GM21786 (cell line): ENCODE measurements at regions not wholly inside any gene's neighbourhood (a gene's known extent, or its start where the extent isn't known, plus 50 kb on each side); places are given as distances from the start of the nearest gene placed in this dataset.
"Not testable (repeated sequence)": the region's sequence is repeated elsewhere in the genome, so short reads cannot be mapped to it uniquely, and the experiment has no call there.

ENCODE experiments used
- ATAC-seq: cut with Tn5 transposase; IDR thresholded peaks from one replicate; pipeline ENCODE4 v1.9.1; 2021; ENCODE audit not compliant: unreplicated experiment

DNA sequence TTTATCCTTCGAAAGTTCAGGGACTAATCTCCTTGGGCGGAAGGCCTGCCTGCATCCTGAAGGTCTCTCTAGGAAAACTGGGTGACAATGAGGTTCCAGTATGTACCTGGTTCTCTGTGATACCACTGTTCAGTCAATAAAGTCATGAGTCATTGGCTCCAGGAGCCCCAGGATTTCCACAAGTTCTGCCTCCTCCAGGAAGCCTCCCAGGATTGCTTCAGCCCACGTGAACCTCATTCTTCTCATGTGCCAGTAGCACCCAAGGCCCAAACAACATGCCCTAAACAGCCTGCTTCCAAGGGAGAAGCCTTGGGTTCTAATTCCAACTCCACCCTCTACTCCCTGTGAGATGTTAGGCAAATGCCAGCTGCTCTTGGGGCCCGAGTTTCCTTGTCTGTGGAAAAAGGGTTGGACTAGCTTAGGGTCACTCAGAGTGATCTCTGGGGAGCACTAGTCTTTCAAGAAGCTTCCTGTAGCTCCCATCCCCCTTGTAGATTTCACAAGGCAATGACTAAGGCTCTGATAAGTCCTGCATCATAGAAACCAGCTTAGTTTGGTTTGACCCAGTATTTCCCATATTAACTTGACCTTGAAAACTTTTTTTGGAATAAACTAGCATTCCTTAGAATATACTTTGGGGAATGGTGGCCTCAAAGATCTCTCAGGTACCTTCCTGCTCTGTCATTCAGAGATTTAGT, 118.3 kb upstream of the ATP2B2 start:
- no peak for ATAC-seq

DNA sequence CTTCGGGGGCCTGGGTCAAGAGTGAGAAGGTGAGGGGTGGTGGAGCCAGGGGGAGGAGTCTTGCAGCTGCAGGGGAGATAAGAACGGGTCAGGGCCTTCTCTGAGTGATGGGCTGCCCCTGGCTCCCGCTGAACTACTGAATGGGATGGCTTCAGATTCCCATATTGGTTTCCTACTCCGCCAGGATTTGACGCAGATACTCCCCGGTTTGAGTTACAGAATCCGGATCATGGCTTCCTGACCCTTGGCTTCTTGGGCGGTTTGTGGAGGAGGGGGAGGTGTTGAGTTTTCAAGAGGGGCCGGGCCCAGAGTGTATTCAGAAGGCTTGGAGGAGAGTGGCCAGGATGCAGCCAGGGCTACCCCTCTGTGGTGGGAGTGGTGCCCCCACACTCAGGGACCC, 119.9 kb upstream of the ATP2B2 start:
- no peak for ATAC-seq

DNA sequence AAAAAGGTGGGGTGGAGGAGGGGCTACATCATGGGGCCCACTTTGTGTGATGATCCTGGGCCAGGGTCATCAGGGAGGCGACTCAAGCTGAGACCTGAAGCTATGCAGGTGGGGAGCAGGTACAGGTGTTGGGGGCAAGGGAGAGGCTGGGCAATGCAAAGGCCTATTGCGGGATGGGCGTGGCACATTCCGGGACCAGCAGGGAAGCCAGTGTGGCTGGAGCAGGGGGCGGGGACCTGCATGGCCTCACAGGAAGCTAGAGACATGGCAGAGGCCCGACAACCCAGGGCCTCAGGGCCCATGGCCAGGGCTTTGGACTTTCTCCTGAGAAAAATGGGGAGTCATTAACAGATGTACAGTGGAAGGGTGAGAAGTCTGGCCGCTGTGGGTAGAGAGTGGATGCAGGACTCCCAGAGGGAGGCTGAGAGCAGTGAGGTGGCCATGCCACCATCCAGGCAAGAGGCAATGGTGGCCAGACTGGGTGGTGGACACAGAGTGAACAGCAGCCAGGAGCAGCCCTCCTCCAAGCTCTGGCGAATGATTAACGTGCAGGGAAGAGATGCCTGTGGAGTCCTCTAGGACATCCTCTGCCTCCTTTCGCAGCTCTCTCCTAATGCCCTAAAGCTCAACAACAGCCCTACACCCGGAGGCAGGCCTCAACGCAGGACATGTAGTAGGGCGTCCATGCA, 122.6 kb upstream of the ATP2B2 start:
- ATAC-seq, result no peak

DNA sequence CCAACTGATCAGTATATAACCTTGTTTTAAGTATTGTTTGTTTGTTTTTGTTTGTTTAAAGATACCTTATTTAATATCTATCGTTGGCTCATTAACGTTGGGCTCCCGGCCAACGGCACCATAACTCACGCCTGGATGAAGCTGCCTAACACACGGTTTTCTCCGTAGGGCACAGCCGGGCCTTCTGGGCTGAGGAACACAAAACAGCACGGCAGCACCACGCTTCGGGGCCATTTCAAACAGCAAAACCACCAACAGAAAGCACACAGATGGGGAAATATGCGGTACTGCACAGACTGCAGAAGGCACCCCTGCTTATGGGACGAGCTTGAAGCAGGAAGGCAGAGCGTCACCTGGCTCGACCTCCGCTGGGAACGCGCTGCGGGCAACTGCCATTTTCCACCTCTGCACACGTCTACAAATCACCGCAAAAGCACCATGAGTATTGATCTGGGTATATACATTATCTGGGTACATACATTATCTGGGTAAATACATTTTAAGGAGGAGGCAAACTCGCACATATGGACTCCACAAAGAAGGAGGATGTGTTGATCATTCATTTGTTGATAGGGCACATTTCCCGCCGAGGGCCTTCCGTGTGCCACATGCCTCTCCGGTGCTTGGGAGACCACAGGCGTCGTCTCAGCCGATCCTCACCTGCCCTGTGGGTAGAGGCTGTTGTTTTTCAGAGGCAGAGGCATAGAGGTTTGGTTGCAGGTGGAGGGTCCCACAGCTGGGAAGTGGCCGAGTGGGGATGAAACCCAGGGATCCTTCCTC, 123.7 kb upstream of the ATP2B2 start:
- no peak for ATAC-seq

DNA sequence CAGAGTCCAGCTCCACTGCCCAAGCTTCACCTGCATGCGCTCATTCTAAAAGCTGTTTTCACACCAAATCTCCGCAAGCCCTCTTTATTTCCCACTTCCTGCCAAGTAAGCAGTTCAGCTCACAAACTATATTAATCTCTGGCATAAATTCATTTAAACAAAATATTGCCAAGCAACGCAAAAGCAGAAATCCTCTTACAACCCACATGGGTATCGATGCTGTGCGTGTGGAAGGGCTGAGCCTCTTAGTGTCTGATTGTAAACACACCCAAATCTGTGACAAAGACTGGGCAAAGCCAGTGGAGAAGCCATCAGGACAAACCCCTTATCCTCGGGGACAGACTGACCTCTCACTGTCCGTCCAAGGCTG, 124.3 kb upstream of the ATP2B2 start:
- ATAC-seq, result no peak

DNA sequence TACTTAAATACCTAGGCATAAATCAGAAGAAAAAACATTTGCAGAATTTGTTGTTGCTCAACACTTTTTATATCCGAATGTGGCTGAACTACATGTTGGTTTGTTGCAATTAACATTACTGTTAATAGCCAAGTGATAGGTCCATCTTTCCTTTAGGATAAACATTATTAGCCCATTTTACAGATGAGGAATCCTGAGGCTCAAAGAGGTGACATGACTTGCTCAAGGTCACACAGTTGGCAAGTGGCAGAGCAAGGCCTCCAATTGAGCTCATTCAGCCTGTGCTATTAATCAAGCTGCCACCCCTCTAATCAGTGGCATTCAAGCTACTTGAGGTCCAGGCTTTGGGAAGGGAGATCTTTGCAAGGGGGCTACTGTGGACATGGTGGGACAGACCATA, 125.8 kb upstream of the ATP2B2 start:
- no peak for ATAC-seq

DNA sequence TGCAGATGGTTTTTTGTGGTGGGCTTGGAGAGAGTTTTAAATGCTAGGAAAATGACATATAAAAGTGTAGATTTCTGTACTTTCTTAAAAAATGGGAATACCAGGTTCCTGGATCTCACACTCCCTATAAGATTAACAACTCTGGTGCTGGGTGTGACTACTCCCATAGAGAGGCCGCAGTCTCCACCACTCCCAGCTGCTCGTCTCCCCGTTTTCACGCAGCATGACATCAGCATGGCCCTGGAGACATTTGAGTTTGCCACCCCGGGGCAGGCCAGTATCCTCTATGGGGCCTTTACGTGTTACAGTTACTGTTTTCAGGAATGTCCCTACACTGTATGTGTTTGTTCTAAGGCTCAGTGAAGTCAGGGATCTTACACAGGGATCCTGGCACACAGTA, 126.7 kb upstream of the ATP2B2 start:
- no peak for ATAC-seq

DNA sequence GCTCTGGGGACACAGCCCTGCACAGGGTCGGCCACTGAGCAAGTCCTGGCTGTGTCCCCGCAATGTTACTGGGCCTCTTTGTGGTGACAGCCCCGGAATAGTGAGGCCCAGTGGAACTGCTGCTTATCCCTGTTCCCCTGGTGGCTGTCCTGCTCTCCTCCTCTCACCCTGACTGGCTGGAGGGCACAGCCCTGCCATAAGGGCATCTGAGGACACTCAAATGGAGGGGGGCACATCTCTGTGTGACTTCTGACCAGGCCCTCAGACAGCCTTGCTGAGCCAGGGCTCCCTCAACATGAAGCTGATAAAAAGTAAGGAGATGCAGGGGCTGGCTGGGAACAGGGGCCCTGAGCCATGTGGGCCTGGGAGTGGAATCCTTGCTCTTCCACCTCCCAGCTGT, 127.4 kb upstream of the ATP2B2 start:
- no peak for ATAC-seq

DNA sequence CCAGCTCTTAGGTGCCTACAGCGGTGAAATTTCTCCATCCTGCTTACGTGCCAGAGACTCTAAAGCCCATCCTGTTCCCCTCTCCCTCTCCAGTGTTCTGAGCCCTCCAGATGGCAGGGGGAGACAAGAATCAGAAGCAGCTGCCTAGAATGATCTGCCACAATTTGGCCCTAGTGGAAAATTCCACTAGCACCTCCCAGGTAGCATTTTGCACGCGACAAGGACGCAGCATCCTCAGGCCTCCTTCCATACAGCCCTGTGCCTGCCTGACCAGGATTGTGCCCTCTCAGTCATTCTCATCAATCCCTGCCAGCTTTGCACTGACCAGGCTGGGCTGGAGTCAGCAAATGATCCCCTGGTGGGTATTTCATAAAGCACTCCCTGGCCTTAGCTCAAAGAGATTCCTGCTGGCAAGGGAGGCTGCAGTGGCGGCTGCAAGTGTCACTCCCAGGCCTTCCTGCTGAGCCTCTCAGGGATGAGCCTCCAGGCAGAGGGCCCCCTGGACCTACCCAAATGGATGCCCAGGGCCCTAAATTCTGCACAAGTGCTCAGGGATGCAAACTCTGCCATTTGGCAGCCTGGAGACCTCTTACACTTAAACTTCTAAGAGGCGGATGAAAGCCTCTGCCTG, 130.2 kb upstream of the ATP2B2 start:
- ATAC-seq, result no peak

DNA sequence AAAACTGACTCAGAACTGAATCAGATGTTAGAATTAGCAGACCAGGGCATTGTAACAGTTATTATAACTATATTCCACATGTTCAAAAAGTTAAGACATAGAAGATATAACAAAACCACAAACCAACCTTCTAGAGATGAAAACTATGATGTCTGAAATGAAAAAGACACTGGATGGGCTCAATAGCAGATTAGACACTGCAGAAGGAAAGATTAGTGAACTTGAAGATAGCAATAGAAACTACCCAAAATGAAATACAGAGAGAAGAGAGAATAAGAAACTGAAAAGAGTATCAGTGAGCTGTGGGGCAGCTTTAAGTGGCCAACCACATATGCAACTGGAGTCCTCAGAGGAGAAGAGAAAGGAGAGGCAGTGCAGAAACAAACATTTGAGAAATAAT, 132.0 kb upstream of the ATP2B2 start:
- no peak for ATAC-seq

DNA sequence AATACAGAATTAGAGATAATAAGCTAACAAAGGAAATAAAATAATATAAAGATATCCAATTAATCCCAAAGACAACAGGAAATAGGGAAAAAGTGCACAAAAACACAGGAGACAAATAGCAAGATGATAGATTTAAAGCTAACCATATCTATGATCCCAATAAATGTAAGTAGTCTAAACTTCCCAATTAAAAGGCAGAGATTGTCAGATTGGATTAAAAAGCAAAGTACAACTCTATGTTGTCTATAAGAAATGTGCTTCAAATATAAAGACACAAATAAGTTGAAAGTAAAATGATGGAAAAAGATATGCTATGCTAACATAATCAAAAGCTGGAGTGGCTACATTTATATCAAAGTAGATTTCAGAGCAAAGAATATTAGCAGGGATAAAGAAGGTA, 133.1 kb upstream of the ATP2B2 start:
- no peak for ATAC-seq

DNA sequence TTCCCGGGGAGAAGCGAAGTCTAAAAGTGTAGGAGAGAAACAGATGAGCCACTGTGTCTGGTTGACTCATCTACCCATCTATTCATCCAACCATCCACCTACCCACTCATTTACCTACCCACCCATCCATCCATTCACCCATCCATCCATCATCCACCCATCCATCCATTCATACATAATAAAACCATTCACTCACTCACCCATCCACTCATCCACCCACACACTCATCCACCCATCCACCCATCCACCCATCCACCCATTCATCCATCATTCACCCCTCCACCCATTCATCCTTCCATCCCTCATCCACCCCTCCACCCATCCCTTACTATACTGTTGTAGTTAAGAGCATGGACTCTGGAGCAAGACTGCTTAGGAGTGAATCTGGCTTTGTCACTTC, 136.4 kb upstream of the ATP2B2 start:
- ATAC-seq, result no peak

DNA sequence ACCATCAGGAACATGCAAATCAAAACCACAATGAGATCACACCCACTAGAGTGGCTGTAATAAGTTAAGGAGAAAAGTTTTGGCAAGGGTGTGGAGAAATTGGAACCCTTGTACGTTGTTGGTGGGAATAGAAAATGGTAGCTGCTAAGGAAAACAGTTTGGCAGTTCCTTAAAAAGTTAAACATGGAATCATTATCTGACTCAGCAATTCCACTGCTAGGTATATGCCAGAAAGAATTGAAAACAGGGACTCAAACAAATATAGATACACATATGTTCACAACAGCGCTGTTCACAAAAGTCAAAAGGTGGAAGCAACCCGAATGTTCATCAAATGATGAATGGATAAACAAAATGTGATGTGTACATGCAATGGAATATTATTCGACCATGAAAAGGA, 138.8 kb upstream of the ATP2B2 start:
- ATAC-seq, result no peak

DNA sequence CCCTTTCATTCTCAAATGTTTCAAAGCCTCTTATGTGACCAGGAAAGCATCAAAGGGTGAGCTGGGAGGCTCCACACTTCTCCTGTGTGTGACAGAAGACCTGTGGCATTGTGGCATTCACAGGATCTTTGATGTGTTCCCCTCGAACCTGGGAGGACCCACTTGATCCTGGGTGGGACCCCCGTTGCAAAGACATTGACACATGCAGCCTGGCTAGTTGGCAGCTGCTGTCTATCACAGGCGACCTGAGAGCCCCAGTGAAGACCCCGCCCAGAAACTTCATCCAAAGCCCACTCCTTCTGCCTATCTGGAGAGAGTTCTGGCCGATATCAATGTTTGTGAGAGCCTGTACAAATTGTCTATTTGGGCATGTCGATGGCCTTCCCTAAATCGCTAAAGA, 140.4 kb upstream of the ATP2B2 start:
- ATAC-seq, result no peak

DNA sequence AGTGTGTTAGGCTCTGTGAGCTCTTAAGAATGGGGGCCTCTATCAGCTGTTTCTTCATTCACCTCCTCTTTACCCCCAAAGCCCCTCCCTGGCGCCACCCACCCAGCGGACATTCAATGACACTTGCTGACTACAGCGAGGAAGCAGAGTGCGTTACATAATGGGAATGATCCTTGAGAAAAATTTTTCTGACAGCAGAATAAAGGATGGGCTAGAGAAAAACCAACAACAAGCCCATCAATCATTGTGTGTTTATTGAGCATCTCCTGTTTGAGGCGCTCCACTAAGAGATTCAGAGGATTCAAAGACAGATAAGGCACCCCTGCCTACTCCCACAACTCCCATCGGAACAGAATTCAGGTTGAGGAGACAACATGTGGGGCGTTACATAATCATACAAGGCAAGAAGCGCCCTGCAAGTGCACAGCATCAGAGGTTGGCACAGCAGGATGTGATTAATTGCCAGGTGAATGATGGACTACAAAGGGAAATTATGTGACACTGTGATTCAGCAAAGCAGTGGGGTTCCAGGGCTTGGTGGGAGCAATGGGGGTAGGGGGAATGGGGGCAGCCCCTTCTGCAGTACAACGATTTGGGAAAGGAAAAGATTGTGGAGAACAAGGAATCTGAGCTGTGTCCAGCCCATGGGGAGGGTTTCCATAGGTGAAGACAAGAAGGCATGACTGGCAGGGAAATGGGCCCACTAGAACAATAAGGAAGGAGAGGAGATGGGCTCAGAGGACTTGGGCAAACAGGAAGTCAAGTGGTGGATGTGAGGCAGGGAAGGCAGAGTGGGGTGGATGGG, 141.3 kb upstream of the ATP2B2 start:
- no peak for ATAC-seq

DNA sequence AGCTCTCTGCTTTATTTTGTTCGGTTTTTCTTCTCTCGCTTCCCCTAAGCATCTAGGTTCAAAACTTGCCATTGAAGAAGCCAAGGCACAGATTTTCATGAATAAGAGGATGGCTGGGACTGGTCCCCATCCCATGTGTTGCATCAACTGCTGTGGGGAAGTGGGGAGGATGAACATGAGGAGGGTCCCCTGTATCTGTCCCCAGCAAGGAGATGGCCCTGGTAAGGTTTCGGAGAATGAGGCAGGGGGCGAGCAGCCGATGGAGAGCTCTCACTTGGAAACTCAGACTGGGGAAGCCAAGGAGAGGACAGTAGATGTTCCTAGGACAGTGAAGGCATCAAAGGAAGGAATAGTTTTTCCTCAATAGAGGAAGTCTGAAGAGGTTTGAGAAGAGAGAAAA, 142.0 kb upstream of the ATP2B2 start:
- no peak for ATAC-seq

DNA sequence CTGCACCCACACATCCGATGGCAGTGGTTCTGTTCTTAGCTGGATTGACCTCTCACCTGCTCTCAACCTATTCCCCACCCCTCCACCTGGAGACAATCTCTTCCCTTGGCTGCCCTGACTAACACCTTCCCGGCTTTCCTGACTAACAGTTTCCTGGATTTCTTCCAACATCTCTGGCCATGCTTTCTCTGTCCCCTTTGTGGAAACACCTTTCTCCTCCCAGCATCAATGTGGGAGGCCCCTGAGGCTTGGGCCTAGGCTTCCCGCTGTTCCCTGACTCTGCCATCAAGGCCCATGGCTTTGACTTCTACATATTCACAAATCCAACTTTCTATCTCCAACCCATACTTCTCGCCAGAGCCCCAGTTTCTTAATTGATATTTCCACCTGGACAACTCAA, 142.8 kb upstream of the ATP2B2 start:
- ATAC-seq, result no peak

DNA sequence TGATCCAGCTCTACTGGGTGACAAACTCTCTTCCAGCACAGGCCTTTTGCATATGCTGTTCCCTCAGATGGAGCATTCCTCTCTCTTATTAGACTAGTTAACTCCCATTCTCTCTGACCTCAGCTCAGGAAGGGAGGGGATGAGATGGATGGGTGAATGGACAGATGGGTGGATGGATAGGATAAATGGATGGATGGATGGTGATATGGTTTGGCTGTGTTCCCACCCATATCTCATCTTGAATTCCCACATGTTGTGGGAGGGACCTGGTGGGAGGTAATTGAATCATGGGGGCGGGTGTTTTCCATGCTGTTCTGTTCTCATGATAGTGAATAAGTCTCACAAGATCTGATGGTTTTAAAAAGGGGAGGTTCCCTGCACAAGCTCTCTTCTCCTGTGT, 144.1 kb upstream of the ATP2B2 start:
- not testable (repeated sequence) for ATAC-seq

DNA sequence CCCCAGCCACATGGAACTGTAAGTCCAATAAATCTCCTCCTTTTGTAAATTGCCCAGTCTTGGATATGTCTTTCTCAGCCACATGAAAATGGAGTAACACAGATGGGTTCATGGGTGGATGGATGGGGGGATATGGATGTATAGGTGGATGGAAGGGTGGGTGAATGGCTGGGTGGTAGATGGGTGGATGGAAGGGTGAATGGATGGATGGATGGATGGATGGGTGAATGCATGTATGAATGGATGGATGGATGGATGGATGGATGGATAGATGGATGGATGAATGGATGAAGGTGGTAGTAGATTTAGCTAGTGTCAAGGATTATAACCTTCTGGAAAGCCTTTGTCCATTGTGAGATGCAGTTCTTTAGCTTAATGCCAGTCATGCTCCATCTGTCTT, 146.1 kb upstream of the ATP2B2 start:
- ATAC-seq, result no peak

DNA sequence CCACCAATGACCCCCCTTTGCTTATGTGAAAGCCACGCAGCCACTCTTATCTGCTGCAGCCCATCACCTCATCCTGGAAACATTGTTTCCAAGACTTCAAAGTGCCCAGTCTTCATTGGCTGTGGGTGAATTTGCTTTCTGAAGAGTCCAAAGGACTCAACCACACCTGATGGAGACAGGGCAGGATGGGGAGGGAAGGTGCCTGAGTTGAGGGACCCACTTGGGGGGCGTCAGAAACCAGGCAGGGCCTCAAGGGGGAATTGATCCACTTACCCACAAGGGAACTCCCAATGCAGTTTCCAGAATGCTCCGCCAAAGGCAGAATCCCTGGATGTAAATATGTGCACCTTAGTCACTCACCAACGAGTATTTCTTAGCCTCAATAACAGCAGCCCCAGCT, 147.9 kb upstream of the ATP2B2 start:
- ATAC-seq, result no peak
